ENCODE measurements at regions not wholly inside any gene's neighbourhood (a gene's known extent, or its start where the extent isn't known, plus 50 kb on each side); places are given as distances from the start of the nearest gene placed in this dataset.

- DNase-seq (ENCODE audit: low read depth in 1 of 2, low spot score in 1 of 2) (no peak), FAIRE-seq (no peak), ATAC-seq (no peak)
- WGBS (ENCODE audit: missing lambda C conversion rate) = 43% methylated on average over 5 of the region's 5 CpGs
- no peaks in the 10 kb centered on the region for H3K9me3 ChIP-seq
- no peak overlapping the region for H3K4me2 ChIP-seq
- CTCF ChIA-PET = no interaction called here
- no peak overlapping the region for H3K27ac ChIP-seq
- POLR2A ChIA-PET = no interaction called here
- H3K4me1 ChIP-seq = no peaks in the 10 kb centered on the region
- H3K4me3 ChIP-seq = no peak overlapping the region
- TF ChIP-seq NR3C1 (IDR thresholded peaks at IDR 0.05) (no peak), RNF2 (IDR thresholded peaks at IDR 0.05; ENCODE audit: borderline replicate concordance, low read depth) (no peak), HOXB5 (CRISPR knock-in tag; IDR thresholded peaks at IDR 0.05) (no peak), TP53 (CRISPR knock-in tag; IDR thresholded peaks at IDR 0.05) (no peak), BHLHE40 (IDR thresholded peaks at IDR 0.05; ENCODE audit: low read depth, low read length) (no peak), NFE2L2 (conservative IDR thresholded peaks at IDR 0.05; ENCODE audit: low read length) (no peak), FOXS1 (CRISPR knock-in tag; IDR thresholded peaks at IDR 0.05) (no peak), ZNF302 (CRISPR knock-in tag; IDR thresholded peaks at IDR 0.05) (no peak), FOSB (CRISPR knock-in tag; IDR thresholded peaks at IDR 0.05) (no peak)
- TF ChIP-seq, protein P1, sequence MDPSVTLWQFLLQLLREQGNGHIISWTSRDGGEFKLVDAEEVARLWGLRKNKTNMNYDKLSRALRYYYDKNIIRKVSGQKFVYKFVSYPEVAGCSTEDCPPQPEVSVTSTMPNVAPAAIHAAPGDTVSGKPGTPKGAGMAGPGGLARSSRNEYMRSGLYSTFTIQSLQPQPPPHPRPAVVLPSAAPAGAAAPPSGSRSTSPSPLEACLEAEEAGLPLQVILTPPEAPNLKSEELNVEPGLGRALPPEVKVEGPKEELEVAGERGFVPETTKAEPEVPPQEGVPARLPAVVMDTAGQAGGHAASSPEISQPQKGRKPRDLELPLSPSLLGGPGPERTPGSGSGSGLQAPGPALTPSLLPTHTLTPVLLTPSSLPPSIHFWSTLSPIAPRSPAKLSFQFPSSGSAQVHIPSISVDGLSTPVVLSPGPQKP (IDR thresholded peaks at IDR 0.05; ENCODE audit: low read depth, low read length) = no peak
- TF ChIP-seq, protein P2, sequence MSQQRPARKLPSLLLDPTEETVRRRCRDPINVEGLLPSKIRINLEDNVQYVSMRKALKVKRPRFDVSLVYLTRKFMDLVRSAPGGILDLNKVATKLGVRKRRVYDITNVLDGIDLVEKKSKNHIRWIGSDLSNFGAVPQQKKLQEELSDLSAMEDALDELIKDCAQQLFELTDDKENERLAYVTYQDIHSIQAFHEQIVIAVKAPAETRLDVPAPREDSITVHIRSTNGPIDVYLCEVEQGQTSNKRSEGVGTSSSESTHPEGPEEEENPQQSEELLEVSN (IDR thresholded peaks at IDR 0.05; ENCODE audit: borderline replicate concordance, low read depth) = no peak
Observed at GRCh38 chr4:111263836-111264235, 641.0 kb upstream of the PITX2 start.

- TF ChIP-seq ZFP36 (IDR thresholded peaks at IDR 0.05; ENCODE audit: borderline replicate concordance, partially characterized antibody) (no peak), HEYL (CRISPR knock-in tag; IDR thresholded peaks at IDR 0.05) (no peak), RNF2 (IDR thresholded peaks at IDR 0.05; ENCODE audit: borderline replicate concordance, low read depth) (no peak), ZC3H11A (IDR thresholded peaks at IDR 0.05) (no peak), HOXB13 (CRISPR knock-in tag; IDR thresholded peaks at IDR 0.05; ENCODE audit: low read depth) (no peak), SMC3 (IDR thresholded peaks at IDR 0.05) (no peak), ZNF302 (CRISPR knock-in tag; IDR thresholded peaks at IDR 0.05) (no peak), JUNB (IDR thresholded peaks at IDR 0.05) (no peak), HOXA7 (CRISPR knock-in tag; IDR thresholded peaks at IDR 0.05) (no peak), PBX3 (IDR thresholded peaks at IDR 0.05) (no peak), PHF8 (IDR thresholded peaks at IDR 0.05; ENCODE audit: borderline replicate concordance, low read depth) (no peak), FOXS1 (CRISPR knock-in tag; IDR thresholded peaks at IDR 0.05) (no peak)
- TF ChIP-seq, protein P3, sequence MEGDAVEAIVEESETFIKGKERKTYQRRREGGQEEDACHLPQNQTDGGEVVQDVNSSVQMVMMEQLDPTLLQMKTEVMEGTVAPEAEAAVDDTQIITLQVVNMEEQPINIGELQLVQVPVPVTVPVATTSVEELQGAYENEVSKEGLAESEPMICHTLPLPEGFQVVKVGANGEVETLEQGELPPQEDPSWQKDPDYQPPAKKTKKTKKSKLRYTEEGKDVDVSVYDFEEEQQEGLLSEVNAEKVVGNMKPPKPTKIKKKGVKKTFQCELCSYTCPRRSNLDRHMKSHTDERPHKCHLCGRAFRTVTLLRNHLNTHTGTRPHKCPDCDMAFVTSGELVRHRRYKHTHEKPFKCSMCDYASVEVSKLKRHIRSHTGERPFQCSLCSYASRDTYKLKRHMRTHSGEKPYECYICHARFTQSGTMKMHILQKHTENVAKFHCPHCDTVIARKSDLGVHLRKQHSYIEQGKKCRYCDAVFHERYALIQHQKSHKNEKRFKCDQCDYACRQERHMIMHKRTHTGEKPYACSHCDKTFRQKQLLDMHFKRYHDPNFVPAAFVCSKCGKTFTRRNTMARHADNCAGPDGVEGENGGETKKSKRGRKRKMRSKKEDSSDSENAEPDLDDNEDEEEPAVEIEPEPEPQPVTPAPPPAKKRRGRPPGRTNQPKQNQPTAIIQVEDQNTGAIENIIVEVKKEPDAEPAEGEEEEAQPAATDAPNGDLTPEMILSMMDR (IDR thresholded peaks at IDR 0.05) = no peak
- TF ChIP-seq, protein P1 (IDR thresholded peaks at IDR 0.05; ENCODE audit: low read depth, low read length) = no peak
- TF ChIP-seq, protein P4, sequence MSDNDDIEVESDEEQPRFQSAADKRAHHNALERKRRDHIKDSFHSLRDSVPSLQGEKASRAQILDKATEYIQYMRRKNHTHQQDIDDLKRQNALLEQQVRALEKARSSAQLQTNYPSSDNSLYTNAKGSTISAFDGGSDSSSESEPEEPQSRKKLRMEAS (IDR thresholded peaks at IDR 0.05) = no peak
- ChIA-PET POLR2A (no interaction called here), CTCF (no interaction called here)
- ATAC-seq (no peak), DNase-seq (ENCODE audit: low read depth in 1 of 2, low spot score in 1 of 2) (no peak), FAIRE-seq (no peak)
- 21% methylated on average over 5 of the region's 5 CpGs for WGBS (ENCODE audit: missing lambda C conversion rate)
- H3K4me2 ChIP-seq = no peak overlapping the region
- no peaks in the 10 kb centered on the region for H3K4me1 ChIP-seq
- no peak overlapping the region for H3K27ac ChIP-seq
- no peaks in the 10 kb centered on the region for H3K9me3 ChIP-seq
- no peak overlapping the region for H3K4me3 ChIP-seq
Observed at GRCh38 chr4:111266937-111267336, 644.1 kb upstream of the PITX2 start.
